ENCODE measurements at regions not wholly inside any gene's neighbourhood (a gene's known extent, or its start where the extent isn't known, plus 50 kb on each side); places are given as distances from the start of the nearest gene placed in this dataset.

GRCh38 chr1:34433099-34433498 is 256.4 kb downstream of the C1orf94 start:
- H3K4me3 Mint-ChIP-seq = no peak overlapping the region
- no CpG with 5 or more reads among the region's 5 CpGs for WGBS (ENCODE audit: extremely low coverage, insufficient read length, low lambda C conversion rate)
- H4K5ac ChIP-seq (ENCODE audit: insufficient read length, low read depth, low read length) = no peak overlapping the region

More at GRCh38 chr1:34433099-34433498, 256.4 kb downstream of the C1orf94 start:
- no peak overlapping the region for H3K23ac ChIP-seq (ENCODE audit: insufficient read length, low read depth, low read length)
- H3T11ph ChIP-seq (ENCODE audit: low read length) = no peak overlapping the region
- no peaks in the 10 kb centered on the region for H3K79me1 ChIP-seq (ENCODE audit: insufficient read depth, low read depth, low read length, poor library complexity, severe bottlenecking)
- H3K27me3 ChIP-seq (ENCODE audit: insufficient read depth, low read length) = no peaks in the 10 kb centered on the region
- no peak overlapping the region for H4K8ac ChIP-seq (replicated peaks; ENCODE audit: insufficient read length, low read depth, low read length)
- no peaks in the 10 kb centered on the region for H3K36me3 Mint-ChIP-seq (ENCODE audit: insufficient read depth in 1 of 3, low read depth in 3 of 3)
- no peak overlapping the region for H2BK12ac ChIP-seq (ENCODE audit: insufficient read length, low read depth, low read length)
- no peak overlapping the region for H2AK5ac ChIP-seq (ENCODE audit: insufficient read length, low read length)
- no peak for TF ChIP-seq CTCF (conservative IDR thresholded peaks at IDR 0.05)
- H3K79me2 ChIP-seq (ENCODE audit: insufficient read depth, low read length) = no peaks in the 10 kb centered on the region
- H3K27me3 Mint-ChIP-seq (ENCODE audit: low read depth) = peaks cover 23% of the 10 kb centered on the region
- no peak overlapping the region for H2BK5ac ChIP-seq (ENCODE audit: insufficient read length, low read length)
- H3K23me2 ChIP-seq (ENCODE audit: insufficient read length, low read depth, low read length, poor library complexity, severe bottlenecking) = no peaks in the 10 kb centered on the region
- H3K27ac Mint-ChIP-seq = no peak overlapping the region
- H3K56ac ChIP-seq (ENCODE audit: insufficient read length, low read depth, low read length) = no peak overlapping the region
- no peak overlapping the region for H3K18ac ChIP-seq (ENCODE audit: insufficient read length, low read depth, low read length)
- H2BK20ac ChIP-seq (ENCODE audit: low read depth, low read length, poor library complexity, severe bottlenecking) = no peak overlapping the region
- no peak overlapping the region for H4K91ac ChIP-seq (ENCODE audit: insufficient read length, low read depth, low read length)
- no peak overlapping the region for H3K4me2 ChIP-seq (ENCODE audit: insufficient read depth, insufficient read length, low read length)
- no peak overlapping the region for H2AFZ ChIP-seq (ENCODE audit: low read length)
- no peak overlapping the region for H2BK15ac ChIP-seq (ENCODE audit: low read depth, low read length)
- no peak overlapping the region for H3K4ac ChIP-seq (ENCODE audit: low read depth, low read length)
- H3K14ac ChIP-seq (ENCODE audit: insufficient read depth, low read length) = no peak overlapping the region
- no peak overlapping the region for H3K27ac ChIP-seq (ENCODE audit: insufficient read length, low read depth, low read length)
- no peaks in the 10 kb centered on the region for H3K4me1 ChIP-seq (ENCODE audit: insufficient read depth, low read length)
- no peaks in the 10 kb centered on the region for H3K9me3 ChIP-seq (ENCODE audit: control insufficient read depth, low read depth, low read length)
- no peak overlapping the region for H3K9ac ChIP-seq (ENCODE audit: extremely low read depth, insufficient read length, low read length)
- no peaks in the 10 kb centered on the region for H4K20me1 ChIP-seq (ENCODE audit: control insufficient read depth, insufficient read depth, insufficient read length)
- DNase-seq = no peak
- 0 out of 4 replicates have a peak, but pooled peaks cover 0 to under 1% of the 10 kb centered on the region in 2 experiments for H3K4me1 Mint-ChIP-seq
- no peak overlapping the region for H2BK120ac ChIP-seq (ENCODE audit: low read depth, low read length, poor library complexity, severe bottlenecking)
- no peaks in the 10 kb centered on the region for H3K9me3 Mint-ChIP-seq

Measured in H9 (cell line).